CD4-positive, alpha-beta T cell treated with Interleukin-2 at 100 ng/mL for 4 hours (primary cell): ENCODE measurements at regions not wholly inside any gene's neighbourhood (a gene's known extent, or its start where the extent isn't known, plus 50 kb on each side); places are given as distances from the start of the nearest gene placed in this dataset.

Experiments
- DNase-seq: peaks from one replicate; pipeline ENCODE4 v3.0.0-alpha.2; 2020; ENCODE audit warnings: low spot score

GRCh38 chr20:57806476-57806875 lies 96.7 kb upstream of the PMEPA1 start:
- no peak for DNase-seq

- no peak for DNase-seq
Observed at GRCh38 chr20:57805747-57806146, 95.9 kb upstream of the PMEPA1 start.

- DNase-seq = no peak
Observed at GRCh38 chr20:57804470-57805250, 94.8 kb upstream of the PMEPA1 start.

GRCh38 chr20:57803508-57804005 lies 93.7 kb upstream of the PMEPA1 start:
- DNase-seq = no peak

- no peak for DNase-seq
Observed at GRCh38 chr20:57802765-57803507, 93.1 kb upstream of the PMEPA1 start.

GRCh38 chr20:57801581-57801980 lies 91.8 kb upstream of the PMEPA1 start:
- no peak for DNase-seq

GRCh38 chr20:57800791-57801430 lies 91.1 kb upstream of the PMEPA1 start:
- DNase-seq = no peak

GRCh38 chr20:57797401-57797800 lies 87.6 kb upstream of the PMEPA1 start:
- DNase-seq = no peak

GRCh38 chr20:57795977-57796560 lies 86.3 kb upstream of the PMEPA1 start:
- DNase-seq = no peak

GRCh38 chr20:57795342-57795697 lies 85.5 kb upstream of the PMEPA1 start:
- no peak for DNase-seq

GRCh38 chr20:57794600-57795341 lies 85.0 kb upstream of the PMEPA1 start:
- DNase-seq = no peak

GRCh38 chr20:57794036-57794435 lies 84.2 kb upstream of the PMEPA1 start:
- DNase-seq = no peak

- DNase-seq = no peak
Observed at GRCh38 chr20:57793421-57793820, 83.6 kb upstream of the PMEPA1 start.

GRCh38 chr20:57792386-57793080 lies 82.7 kb upstream of the PMEPA1 start:
- no peak for DNase-seq

GRCh38 chr20:57791966-57792365 lies 82.2 kb upstream of the PMEPA1 start:
- DNase-seq = no peak

GRCh38 chr20:57791178-57791962 lies 81.6 kb upstream of the PMEPA1 start:
- DNase-seq = no peak

GRCh38 chr20:57790176-57790575 lies 80.4 kb upstream of the PMEPA1 start:
- no peak for DNase-seq

- DNase-seq = no peak
Observed at GRCh38 chr20:57788936-57789613, 79.3 kb upstream of the PMEPA1 start.

GRCh38 chr20:57787990-57788781 lies 78.4 kb upstream of the PMEPA1 start:
- no peak for DNase-seq
